Prostate gland (tissue), 2 donors: ENCODE measurements at regions not wholly inside any gene's neighbourhood (a gene's known extent, or its start where the extent isn't known, plus 50 kb on each side); places are given as distances from the start of the nearest gene placed in this dataset.

Experiments used
- DNase-seq: peaks from one replicate; pipeline ENCODE4 v3.0.0-alpha.2; 2019; ENCODE audit warnings: low spot score
- H3K27ac ChIP-seq, 2 donors: fragments of 200-600 bp; sonication (generic); 2 replicates each; pipeline ENCODE4 v1.5.1; 2017 to 2019
- H3K27me3 ChIP-seq: fragments of 200-600 bp; sonication (generic); replicated peaks from 2 replicates; pipeline ENCODE4 v1.5.1; 2019; ENCODE audit not compliant: insufficient read depth
- H3K36me3 ChIP-seq, 2 donors: fragments of 200-600 bp; sonication (generic); 1 replicate in 1 of 2; 2 replicates in 1 of 2; pipeline versions ENCODE4 v1.5.1 to v1.8.1; 2017 to 2019
- H3K4me1 ChIP-seq: fragments of 200-600 bp; sonication (generic); replicated peaks from 2 replicates; pipeline ENCODE4 v1.5.1; 2019
- H3K4me3 ChIP-seq, 2 donors: fragments of 200-600 bp; sonication (generic); 2 replicates each; pipeline ENCODE4 v1.5.1; 2017 to 2019
- H3K9me3 ChIP-seq: fragments of 200-600 bp; sonication (generic); 2 replicates; pipeline ENCODE4 v1.5.1; 2017
- POLR2A ChIP-seq: fragments of 450-650 bp; IDR thresholded peaks from one replicate; pipeline ENCODE4 v1.6.1; 2016; ENCODE audit warnings: antibody characterized with exemption, mild to moderate bottlenecking
- POLR2AphosphoS5 ChIP-seq: sonication (generic); formaldehyde crosslinking; IDR thresholded peaks from one replicate; pipeline ENCODE4 v1.6.1; 2017; ENCODE audit warnings: antibody characterized with exemption
- WGBS: methylation state at CpG from one replicate; pipeline ENCODE4 v1.1.5; 2018; 5-methylcytosine and 5-hydroxymethylcytosine counted together
- intact Hi-C: fragments of 100-400 bp; cut with DNase I; formaldehyde crosslinking; loops from one replicate; pipeline ENCODE4 v1.14.2; 2022
- TF ChIP-seq, protein P1 (sequence below), 4 experiments: fragments of 200-600 bp in 2 of 4; fragments of 450-650 bp in 2 of 4; sonication (generic) in 2 of 4; IDR thresholded peaks; 1 replicate in 3 of 4; 2 replicates in 1 of 4; pipeline ENCODE4 v1.5.1; 2016 to 2019; ENCODE audit warnings: antibody characterized with exemption in 4 of 4, mild to moderate bottlenecking in 2 of 4, moderate library complexity in 2 of 4

DNA sequence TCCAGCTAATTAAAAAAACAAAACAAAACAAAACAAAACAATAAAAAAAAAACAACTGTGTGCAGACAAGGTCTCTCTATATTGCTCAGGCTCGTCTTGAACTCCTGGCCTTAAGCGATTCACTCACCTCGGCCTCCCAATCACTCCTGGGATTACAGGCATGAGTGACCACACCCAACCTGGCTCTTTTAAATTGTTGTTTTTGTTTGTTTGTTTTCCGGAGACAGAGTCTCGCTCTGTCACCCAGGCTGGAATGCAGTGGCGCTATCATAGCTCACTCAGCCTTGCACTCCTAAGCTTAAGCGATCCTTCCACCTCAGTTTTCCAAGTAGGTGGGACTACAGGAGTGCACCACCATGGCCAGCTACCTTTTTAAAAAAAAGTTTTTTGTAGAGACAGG, 201.6 kb downstream of the EN1 start:
- Histone ChIP-seq H3K27me3 (no peaks in the 10 kb centered on the region), H3K36me3 (no peaks in the 10 kb centered on the region), H3K9me3 (no peaks in the 10 kb centered on the region), H3K4me3 (no peak overlapping the region), H3K4me1 (no peaks in the 10 kb centered on the region), H3K27ac (no peak overlapping the region)
- intact Hi-C loops, result no loop called here
- DNase-seq, result no peak
- WGBS, result 50% methylated on average over 7 of the region's 7 CpGs
- no peak for TF ChIP-seq POLR2A
- TF ChIP-seq, protein P1, sequence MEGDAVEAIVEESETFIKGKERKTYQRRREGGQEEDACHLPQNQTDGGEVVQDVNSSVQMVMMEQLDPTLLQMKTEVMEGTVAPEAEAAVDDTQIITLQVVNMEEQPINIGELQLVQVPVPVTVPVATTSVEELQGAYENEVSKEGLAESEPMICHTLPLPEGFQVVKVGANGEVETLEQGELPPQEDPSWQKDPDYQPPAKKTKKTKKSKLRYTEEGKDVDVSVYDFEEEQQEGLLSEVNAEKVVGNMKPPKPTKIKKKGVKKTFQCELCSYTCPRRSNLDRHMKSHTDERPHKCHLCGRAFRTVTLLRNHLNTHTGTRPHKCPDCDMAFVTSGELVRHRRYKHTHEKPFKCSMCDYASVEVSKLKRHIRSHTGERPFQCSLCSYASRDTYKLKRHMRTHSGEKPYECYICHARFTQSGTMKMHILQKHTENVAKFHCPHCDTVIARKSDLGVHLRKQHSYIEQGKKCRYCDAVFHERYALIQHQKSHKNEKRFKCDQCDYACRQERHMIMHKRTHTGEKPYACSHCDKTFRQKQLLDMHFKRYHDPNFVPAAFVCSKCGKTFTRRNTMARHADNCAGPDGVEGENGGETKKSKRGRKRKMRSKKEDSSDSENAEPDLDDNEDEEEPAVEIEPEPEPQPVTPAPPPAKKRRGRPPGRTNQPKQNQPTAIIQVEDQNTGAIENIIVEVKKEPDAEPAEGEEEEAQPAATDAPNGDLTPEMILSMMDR (IDR thresholded peaks at IDR 0.05), result no peak
- TF ChIP-seq POLR2AphosphoS5, result no peak

GRCh38 chr2:118644190-118644589, 203.3 kb downstream of the EN1 start:
- intact Hi-C loops, result no loop called here
- Histone ChIP-seq H3K9me3 (no peaks in the 10 kb centered on the region), H3K27ac (no peak overlapping the region), H3K4me1 (no peaks in the 10 kb centered on the region), H3K27me3 (no peaks in the 10 kb centered on the region), H3K36me3 (no peaks in the 10 kb centered on the region), H3K4me3 (no peak overlapping the region)
- TF ChIP-seq POLR2A (no peak), POLR2AphosphoS5 (no peak)
- DNase-seq, result no peak
- WGBS, result 26% methylated on average over 4 of the region's 4 CpGs

DNA sequence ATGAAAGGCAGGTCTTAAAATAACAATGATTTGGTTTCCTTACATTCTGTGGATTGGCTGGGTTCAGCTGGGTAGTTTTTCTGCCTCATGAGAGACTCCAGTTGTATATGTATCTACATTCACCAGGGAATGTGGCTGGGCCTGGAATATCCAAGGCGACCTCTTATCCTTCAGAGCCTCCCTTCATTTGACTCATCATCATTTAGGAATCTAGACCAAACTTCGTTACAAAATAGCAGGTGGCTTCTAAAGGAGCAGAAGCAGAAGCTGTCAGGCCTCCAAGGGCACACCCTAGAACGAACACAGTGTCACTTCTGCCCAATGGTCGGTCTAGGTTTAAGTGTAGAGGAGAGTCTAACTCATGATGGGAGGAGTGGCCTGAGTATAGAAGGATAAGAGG, 204.2 kb downstream of the EN1 start:
- intact Hi-C loops, result no loop called here
- Histone ChIP-seq H3K27ac (no peak overlapping the region), H3K4me1 (no peaks in the 10 kb centered on the region), H3K9me3 (no peaks in the 10 kb centered on the region), H3K27me3 (no peaks in the 10 kb centered on the region), H3K36me3 (no peaks in the 10 kb centered on the region), H3K4me3 (no peak overlapping the region)
- DNase-seq, result no peak
- 84% methylated on average over 4 of the region's 4 CpGs for WGBS
- TF ChIP-seq POLR2A (no peak), POLR2AphosphoS5 (no peak)
- TF ChIP-seq, protein P1 (IDR thresholded peaks at IDR 0.05), result no peak

GRCh38 chr2:118642501-118642900, 204.9 kb downstream of the EN1 start:
- 65% methylated on average over 2 of the region's 2 CpGs for WGBS

GRCh38 chr2:118641711-118642110, 205.7 kb downstream of the EN1 start:
- WGBS, result 90% methylated on average over 1 of the region's 1 CpG
- Histone ChIP-seq H3K9me3 (no peaks in the 10 kb centered on the region), H3K36me3 (no peaks in the 10 kb centered on the region), H3K4me1 (no peaks in the 10 kb centered on the region), H3K4me3 (no peak overlapping the region), H3K27ac (no peak overlapping the region), H3K27me3 (no peaks in the 10 kb centered on the region)
- intact Hi-C loops, result no loop called here
- no peak for DNase-seq
- TF ChIP-seq POLR2A, result no peak
- TF ChIP-seq POLR2AphosphoS5, result no peak
- TF ChIP-seq, protein P1 (IDR thresholded peaks at IDR 0.05), result no peak

More at GRCh38 chr2:118642501-118642900, 204.9 kb downstream of the EN1 start:
- Histone ChIP-seq H3K36me3 (no peaks in the 10 kb centered on the region), H3K9me3 (no peaks in the 10 kb centered on the region), H3K4me1 (no peaks in the 10 kb centered on the region), H3K27ac (no peak overlapping the region), H3K27me3 (no peaks in the 10 kb centered on the region), H3K4me3 (no peak overlapping the region)
- TF ChIP-seq, protein P1 (IDR thresholded peaks at IDR 0.05), result no peak
- TF ChIP-seq POLR2A (no peak), POLR2AphosphoS5 (no peak)
- no peak for DNase-seq
- intact Hi-C loops, result no loop called here
